HG03378 (cell line): ENCODE measurements at regions not wholly inside any gene's neighbourhood (a gene's known extent, or its start where the extent isn't known, plus 50 kb on each side); places are given as distances from the start of the nearest gene placed in this dataset.
"Not testable (repeated sequence)": the region's sequence is repeated elsewhere in the genome, so short reads cannot be mapped to it uniquely, and the experiment has no call there.

Experiments
- ATAC-seq: cut with Tn5 transposase; IDR thresholded peaks from one replicate; pipeline ENCODE4 v1.9.1; 2021; ENCODE audit warnings: mild to moderate bottlenecking, moderate library complexity; ENCODE audit not compliant: unreplicated experiment

DNA sequence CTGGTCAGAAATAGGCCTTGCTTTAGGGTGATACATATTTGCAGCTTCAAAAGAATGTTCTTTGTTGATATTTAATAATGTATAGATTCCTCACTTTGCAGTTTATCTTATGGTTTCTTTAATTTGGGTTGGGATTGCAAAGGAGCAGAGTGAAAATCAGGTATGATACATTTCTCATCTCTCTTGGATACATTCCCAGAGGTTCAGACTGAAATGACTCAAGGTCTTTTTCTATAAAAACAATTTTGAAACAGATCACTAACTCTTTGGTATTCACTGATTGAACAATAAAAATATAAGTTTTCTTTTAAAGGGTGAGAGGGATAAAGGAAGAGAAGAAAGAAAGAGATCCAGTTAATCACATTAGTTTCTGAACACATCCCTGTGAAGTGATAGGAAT is 606.5 kb upstream of the CAMK1G start:
- no peak for ATAC-seq

DNA sequence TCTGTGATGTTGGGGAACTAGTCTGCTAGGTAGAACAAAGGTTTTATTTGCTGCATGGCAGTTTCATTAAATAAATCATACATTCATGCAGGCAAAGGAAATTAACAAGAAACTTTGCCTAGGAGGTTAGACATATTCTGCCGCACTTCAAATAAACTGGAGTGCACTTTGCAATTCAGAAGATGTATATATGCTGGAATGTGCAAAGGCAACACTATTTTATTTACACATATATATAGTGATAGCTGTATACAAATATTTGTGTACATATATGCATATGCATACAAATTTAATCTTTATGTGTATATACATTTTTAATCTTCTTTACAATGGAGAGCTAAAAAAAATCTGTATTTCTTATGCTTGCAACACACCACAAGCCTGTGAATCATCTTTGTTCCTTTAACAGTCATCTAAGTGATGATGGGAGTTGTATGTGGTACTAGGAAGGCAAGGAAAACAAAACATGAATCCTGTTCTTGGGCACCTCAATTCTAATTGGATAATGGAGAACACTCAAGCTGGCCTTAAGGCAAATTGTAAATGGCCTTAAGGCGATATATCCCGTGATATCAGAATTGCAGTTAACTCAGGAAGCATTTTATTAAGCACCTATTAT is 605.8 kb upstream of the CAMK1G start:
- no peak for ATAC-seq

DNA sequence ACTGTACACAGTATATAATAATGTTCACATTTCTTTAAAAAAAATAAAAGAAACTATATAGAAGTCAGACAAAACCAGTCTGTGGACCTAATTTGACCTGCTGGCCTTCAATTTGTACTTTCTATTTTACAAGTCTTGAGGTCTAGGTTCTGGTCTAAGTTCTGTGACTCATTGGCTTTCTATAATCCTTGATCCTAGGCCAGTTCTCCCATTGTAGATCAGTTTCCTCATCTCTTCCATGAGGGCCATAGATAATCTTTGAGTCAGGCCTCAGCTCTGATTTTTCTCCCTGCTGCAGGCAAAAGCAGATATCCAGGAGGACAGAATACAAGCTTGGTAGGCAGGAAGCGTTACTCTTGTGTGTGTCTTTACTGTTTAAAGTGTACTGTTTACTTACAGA is 603.7 kb upstream of the CAMK1G start:
- no peak for ATAC-seq

DNA sequence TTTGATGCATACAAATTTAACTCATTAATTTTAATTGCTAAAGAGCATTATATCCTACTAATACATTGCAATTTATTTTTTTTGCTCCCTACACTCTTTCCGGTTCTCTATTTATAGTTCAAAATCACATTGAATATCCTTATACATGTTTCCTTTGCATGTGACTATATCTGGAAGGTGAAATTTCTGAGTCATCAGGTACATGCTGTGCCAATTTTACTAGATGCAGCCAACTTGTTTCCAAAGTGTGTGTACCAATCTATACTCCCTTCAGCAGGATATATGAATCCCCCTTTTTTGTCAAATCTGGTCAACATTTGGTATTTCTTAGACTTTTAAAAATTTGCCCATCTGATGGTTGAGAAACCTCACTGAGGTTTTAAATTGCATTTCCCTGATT is 602.9 kb upstream of the CAMK1G start:
- ATAC-seq, result no peak

DNA sequence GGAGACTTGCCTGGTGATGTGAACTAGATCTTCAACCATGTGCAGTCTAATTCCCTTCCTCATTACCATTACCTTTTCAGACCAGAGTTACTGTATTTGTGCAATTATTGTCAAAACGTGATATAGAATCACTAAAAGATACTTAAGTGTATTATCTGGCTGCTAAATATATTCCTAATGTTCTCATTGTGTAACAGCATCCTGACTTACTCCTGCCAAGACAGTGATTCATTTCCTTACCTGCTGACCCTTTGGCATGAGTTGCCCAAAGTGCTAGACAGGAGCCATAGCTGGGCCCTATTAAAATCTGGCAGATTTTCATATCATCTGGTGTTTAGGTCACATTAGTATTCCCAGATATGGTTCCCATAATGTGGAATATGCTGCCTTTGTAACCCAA is 598.3 kb upstream of the CAMK1G start:
- no peak for ATAC-seq

DNA sequence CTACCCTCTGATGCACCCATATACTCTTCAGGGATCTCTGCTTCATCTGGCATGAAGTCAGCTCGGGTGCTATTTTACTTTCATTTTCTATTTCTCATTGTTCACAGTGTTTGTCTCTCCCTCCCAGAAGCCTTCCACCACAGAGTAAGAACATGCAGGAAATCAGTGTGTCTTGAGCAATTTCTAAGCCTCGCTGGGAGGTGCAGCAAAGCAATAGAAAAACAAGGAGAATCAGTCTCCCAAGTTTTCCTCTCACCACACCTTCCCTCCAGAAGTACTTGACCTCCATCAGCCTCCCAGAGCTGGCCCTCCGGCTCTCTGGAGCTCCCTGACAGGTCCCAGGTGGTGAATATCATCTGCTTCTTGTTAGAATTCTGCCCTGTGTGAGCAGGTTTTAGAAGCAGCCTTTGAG is 594.7 kb upstream of the CAMK1G start:
- ATAC-seq, result peak; percentile 97

DNA sequence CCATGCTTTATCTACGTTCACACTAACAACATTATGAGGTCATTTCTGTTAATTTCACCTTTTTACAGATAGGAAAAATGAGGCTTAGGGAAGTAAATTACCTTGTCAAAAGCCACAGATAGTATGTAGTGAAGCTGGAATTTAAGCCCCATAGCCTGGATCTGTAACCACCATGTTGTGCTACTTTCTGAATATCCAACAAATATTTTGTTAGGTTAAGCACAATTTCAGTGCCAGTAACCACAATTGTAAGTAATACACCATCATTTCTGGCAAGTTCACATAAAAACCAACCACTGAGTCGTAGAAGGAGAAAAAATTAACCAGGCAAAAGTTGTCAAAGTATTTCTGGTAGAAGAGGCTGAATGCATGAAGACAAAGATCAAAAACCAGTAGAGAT is 593.1 kb upstream of the CAMK1G start:
- ATAC-seq, result no peak

DNA sequence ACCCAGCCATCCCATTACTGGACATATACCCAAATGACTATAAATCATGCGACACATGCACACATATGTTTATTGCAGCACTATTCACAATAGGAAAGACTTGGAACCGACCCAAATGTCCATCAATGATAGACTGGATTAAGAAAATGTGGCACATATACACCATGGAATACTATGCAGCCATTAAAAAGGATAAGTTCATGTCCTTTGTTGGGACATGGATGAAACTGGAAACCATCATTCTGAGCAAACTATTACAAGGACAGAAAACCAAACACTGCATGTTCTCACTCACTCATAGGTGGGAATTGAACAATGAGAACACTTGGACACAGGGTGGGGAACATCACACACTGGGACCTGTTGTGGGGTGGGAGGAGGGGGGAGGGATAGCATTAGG is 586.5 kb upstream of the CAMK1G start:
- ATAC-seq, result not testable (repeated sequence)

DNA sequence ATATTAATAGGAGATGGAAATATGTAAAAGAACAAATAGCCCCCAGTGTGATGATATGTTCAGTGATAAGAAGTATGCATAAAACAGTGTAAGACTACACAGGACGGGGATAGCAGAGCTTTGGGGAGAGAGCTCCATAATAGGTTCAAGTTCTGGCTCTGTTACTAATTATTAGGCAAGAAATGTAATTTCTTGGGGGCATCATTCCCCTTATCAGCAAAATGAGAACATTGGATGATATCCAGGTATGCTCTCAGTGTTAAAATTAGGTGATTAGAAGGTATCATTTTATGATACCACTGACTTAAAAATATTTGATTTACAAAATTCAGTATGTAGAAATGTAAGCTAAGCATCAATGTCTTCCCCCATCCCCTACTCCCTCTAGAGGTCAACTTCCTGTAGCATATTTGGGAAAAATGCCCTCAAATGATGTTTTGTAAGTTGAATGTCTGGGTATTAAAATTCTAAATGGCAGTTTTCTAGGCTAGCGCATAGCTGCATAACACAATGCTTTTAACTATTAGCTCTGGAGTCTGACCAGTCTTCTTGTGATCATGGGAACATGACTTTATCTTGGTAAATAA is 585.7 kb upstream of the CAMK1G start:
- no peak for ATAC-seq

DNA sequence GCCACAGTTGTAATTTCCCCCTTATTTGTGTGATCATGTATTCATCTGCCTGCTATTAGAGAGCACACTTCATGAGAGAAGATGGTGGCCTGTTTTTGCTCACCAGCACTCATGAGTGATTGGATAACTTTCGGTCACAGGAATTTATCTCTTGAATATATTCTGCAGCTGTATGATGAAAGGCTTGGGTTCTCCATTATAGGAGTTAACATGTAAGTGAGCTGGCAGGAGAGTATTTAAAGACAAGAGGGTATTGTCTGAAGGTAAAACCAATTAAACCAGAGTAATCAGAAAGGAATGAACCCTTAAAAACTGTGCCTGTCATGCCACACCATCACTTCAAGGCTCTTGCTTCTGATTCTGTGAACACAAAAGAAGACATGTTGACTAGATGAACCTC is 574.9 kb upstream of the CAMK1G start:
- no peak for ATAC-seq

DNA sequence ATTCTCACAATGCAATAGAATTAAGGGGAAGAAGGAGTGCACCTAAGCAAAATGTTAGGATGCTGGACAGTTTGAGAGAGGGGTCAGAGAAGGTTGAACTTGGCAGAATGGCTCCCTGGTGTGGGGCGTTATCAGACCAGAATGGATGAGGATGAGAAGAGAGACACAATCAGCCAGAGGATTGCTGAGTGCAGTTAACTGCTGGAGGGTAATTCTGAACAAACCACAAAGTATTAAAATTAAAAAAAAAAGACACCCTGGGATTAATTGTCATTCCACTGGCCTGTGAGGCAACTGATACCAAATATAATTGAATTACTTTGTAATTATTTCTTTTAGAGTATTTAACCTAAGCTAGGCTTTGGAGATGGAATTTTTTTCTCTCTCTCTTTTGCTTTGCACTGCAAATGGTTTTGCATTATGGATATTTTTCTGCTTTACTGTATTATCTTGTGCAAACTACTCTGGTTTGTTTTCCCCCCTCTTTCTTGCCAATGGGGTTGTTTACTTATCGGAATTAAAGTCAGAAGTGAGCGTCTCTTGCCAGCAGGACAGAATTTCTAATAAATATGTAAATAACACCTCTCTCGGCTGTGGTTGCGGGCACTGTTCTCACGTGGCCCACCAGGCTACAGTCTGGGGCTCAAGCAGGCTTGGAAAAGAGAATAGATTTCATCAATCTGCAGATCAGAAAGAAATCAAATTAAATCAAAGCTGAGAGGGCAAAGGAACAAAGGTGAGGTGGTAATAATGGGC is 572.9 kb upstream of the CAMK1G start:
- ATAC-seq, result no peak

DNA sequence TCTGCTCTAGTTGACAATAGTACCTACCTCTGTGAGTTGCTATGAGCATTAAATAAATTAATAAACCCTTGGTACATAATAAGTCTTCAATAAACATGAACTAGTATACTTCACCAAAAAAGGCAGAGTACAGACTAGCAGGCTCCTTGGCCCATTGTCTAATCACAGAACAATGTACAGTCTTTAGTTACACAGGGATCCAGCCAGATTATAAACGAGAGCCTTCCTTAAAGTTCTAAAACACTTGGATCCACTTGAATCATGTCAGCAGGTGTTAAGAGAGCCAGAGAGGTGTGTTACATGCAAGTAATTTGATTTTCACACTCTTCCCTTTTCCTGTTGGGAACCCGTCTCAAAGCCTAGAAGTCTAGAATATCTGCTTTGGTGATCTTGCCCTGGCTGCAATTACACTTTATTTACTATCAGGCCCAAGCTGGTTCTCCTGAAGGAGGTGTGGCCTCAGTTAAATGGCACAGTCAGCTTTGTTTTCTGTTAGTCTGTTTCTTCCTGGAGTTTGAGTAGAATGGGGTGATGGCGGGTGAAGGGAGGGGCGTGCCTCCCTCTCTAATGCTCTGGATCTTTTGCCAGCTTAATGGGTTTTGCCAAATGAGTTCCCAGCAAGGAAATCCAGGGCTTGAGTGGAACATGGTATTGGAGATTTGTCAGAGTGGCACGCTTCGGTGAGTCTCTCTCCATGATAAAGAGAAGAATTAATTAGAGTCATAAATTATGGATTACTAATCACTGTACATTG is 570.9 kb upstream of the CAMK1G start:
- ATAC-seq, result no peak

DNA sequence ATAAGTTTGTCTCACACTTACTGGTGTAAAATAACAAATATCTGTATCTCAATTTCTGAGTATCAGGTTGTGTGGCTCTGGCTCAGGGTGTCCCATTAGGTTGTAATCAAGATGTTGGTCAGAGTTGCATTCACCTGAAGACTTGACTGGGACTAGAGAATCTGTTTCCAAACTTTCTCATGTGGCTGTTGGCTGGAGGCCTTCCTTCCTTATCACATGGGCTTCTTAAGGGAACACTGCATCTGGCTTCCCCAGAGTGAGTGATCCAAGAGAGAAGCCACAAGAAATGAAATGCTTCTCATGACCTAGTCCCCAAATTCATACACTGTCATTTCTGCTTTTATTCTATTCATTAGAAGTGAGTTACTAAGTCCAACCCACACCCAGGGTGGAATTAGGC is 568.4 kb upstream of the CAMK1G start:
- ATAC-seq, result no peak

DNA sequence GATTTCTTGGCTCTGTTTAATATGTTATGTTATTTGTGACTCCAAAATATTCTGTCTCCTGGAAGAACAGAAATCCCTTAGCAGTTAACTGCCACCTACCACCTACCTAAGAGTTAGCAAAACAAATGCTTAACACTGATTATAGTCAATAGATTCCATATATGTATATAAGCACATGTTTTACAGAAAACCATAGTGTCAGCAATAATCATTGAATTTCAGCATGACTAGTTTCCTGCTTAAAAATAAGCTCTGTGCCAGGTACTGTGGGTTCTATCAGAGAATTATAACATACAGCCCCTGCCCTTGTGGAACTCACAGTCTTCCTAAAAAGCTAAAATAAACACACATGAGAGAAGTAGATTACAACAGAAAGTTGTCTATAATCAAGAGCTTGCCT is 561.9 kb upstream of the CAMK1G start:
- no peak for ATAC-seq

DNA sequence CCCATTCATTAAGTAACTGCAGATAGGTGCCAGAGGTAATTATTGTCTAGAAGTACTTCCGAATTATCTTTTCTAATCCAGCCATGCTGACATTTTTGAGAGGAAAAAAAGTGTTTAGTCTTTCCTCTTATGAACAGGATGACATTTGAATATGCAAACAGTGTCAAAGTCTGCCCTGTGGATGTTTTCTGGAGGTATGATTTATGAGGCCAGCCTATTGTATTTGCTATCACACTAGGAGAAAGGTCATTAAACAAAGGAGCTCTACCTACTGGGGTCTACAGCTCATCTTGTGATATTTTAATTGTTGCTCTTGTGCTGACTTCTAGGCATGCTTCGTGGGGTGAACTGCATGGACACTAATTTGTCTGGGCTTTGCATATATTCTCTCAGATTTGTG is 559.7 kb upstream of the CAMK1G start:
- no peak for ATAC-seq

DNA sequence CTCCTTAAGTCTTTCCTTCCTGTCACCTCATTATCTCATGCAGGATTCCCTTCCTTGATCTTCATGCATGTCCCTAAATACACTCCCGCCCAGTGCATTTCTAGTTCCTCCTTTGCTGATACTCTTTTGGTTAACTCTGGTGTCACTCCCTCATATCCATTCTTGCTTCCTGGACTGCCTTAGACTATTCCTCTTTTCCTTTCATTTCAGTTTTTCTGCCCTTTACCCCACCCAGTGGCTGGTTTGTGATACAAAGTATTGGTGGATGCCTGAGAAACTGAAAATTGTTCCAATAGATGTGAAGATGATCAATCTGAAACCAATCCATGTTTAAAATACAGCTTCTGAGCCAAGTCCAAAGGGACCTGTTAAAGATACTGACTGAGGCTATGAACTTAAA is 553.8 kb upstream of the CAMK1G start:
- no peak for ATAC-seq

DNA sequence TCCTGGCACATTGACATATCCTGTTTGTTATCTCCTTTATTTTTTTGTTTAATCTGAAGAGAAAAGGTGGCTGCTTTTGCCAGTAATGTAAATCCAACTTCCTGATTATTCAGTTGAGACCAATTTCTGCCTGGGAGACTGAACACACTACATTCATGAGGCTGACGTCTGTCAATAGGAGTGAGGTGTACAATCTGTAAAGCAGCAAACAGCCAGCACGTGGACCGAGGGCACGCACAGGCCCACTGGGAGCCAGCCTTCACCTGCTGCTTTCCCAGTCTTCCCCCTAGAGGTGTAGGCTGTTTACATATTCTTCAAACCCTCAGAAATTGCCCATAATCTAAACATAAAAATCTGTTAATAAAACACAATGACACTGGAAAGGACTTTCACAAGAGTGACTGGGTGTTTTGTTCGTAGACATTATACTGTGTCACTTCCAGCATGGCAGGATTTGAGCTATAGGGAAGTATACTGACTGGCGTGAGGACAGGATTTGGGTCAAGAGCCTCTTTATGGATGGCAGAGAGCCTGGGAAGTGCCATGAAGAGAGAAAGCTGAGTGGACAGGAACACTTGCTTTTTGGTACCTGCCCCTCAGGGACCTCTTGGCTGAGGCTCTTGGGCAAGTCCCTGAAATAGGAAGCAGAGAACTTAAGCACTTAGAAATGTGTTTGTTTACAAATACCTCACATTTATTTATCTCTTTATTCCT is 552.9 kb upstream of the CAMK1G start:
- no peak for ATAC-seq

DNA sequence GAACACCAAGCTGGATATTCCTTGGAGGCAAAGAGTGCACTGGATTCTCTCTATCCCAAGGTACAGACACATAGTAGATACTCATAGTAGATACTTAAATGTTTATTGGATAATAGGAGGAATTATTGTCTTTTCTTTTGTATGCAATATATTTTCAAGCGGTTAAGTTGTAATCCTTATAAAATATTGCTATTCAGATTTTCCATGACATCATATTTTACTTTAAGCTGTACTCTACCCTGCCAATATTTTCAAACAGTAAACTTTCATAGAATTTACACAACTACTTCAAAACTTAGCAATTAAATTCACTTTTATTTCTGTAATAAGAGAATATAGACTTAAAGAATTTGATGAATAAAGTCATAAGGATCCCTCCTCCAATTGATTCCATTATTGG is 546.5 kb upstream of the CAMK1G start:
- no peak for ATAC-seq

DNA sequence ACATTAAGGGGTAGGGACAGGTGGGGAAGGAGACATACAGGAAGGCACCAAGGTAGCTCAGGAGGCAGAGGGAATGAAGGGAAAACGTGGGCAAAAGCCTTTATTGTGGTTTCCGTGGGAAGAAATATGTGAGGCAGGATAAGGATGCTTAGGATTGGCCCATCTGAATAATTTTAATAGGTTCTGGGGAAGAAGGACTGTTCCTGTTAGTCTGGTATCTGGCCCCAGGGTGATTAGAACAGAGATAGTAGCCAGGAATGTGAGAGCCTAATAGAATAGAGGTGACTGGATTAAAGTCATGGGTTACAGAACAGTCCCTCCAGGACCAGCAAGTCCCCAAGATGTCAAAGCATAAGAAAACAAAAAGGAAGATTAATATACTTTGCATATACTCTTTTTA is 545.2 kb upstream of the CAMK1G start:
- no peak for ATAC-seq

DNA sequence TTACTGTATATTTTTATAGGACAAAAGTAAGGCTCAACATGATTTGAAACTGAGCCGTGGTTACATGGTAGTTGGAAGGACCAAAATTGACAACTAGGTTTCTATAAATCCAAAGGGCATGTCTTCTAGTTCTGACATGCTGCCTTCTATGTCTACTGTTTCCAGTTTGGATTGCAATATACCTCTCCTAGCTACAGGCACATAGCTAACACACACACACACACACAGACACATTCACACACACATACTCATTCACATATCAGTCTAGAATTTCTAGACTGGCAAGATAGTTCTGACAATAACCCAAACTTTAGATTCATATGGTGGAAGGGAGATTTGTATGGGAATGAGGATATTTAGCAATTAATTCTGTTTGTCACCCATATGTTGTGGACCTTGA is 544.8 kb upstream of the CAMK1G start:
- ATAC-seq, result no peak

DNA sequence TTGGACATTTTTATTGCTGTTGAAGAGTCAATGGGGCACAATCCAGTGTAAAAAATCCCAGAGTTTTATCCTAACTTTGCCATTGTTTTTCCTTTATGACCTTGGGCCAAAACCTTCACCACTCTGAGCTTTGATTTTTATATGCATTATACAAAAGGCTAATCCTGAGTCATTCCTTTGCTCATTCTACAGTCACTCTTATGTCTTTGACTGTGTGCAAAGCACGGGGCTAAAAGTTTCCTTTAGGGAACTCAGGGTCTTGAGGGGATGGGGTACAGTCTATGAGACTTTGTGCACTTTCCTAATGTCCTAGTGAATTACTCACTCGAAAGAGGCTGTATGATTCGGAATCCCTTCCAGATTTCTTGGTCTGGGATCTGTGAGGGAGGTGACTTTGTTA is 543.2 kb upstream of the CAMK1G start:
- ATAC-seq, result no peak
